ENCODE measurements at regions not wholly inside any gene's neighbourhood (a gene's known extent, or its start where the extent isn't known, plus 50 kb on each side); places are given as distances from the start of the nearest gene placed in this dataset.

GRCh38 chr3:64289622-64290021 is 64.4 kb upstream of the PRICKLE2 start:
- ATAC-seq: no peak
- H3K79me2 ChIP-seq (ENCODE audit: insufficient read depth, low read length): no peaks in the 10 kb centered on the region
- POLR2A ChIA-PET: no interaction called here
- peaks cover 0 to 9% of the 10 kb centered on the region in 2 experiments; a peak in 1 of 4 replicates for H3K4me1 ChIP-seq (ENCODE audit: control insufficient read depth in 1 of 2, insufficient read depth in 2 of 2, low read length in 2 of 2)
- H3K27ac ChIP-seq (ENCODE audit: low read depth, low read length): no peak overlapping the region
- RAD21 ChIA-PET (ENCODE audit: low non-redundant PET in 1 of 2, low total read pairs in 2 of 2, uncharacterized antibody in 2 of 2, unreplicated experiment in 2 of 2): no interaction called here
- no peaks in the 10 kb centered on the region for H3K36me3 ChIP-seq (ENCODE audit: control insufficient read depth in 1 of 2, insufficient read depth in 2 of 2, low read length in 2 of 2)
- intact Hi-C loops (cut with micrococcal nuclease): no loop called here
- no peak overlapping the region for H2AFZ ChIP-seq (ENCODE audit: low read depth, low read length, poor library complexity, severe bottlenecking)
- CTCF ChIA-PET: no interaction called here
- no peaks in the 10 kb centered on the region for H3K27me3 ChIP-seq (ENCODE audit: insufficient read depth, low read length)
- DNase-seq (ENCODE audit: low read depth, low spot score): no peak
- H3K9me2 ChIP-seq (ENCODE audit: insufficient read depth): no peaks in the 10 kb centered on the region
- H3K9me3 ChIP-seq (ENCODE audit: control insufficient read depth in 1 of 2, insufficient read depth in 1 of 2, low read depth in 1 of 2, low read length in 2 of 2): no peaks in the 10 kb centered on the region
- no peak overlapping the region for H3K4me2 ChIP-seq (ENCODE audit: low read length)
- BruUV-seq (replicated peaks): no TSS peak
- no peak for TF ChIP-seq POLR2AphosphoS5 (IDR thresholded peaks at IDR 0.05; ENCODE audit: low read depth, low read length)
- TF ChIP-seq SRF (IDR thresholded peaks at IDR 0.05; ENCODE audit: low read depth): no peak
- TF ChIP-seq SP1 (IDR thresholded peaks at IDR 0.05; ENCODE audit: low read depth): no peak
- no peak for TF ChIP-seq FOSL1 (IDR thresholded peaks at IDR 0.05; ENCODE audit: low read depth)
- TF ChIP-seq JUND (IDR thresholded peaks at IDR 0.05): no peak
- no peak for TF ChIP-seq YY1 (IDR thresholded peaks at IDR 0.05; ENCODE audit: extremely low read depth, insufficient replicate concordance, low read depth, low read length)
- no peak for TF ChIP-seq CTCF (IDR thresholded peaks at IDR 0.05 in 2 of 3, conservative IDR thresholded peaks at IDR 0.05 in 1 of 3; ENCODE audit: borderline replicate concordance in 1 of 3, insufficient read depth in 1 of 3, low read depth in 2 of 3, low read length in 2 of 3)
- no peak for TF ChIP-seq RAD21 (IDR thresholded peaks at IDR 0.05; ENCODE audit: low read depth)
- no peak for TF ChIP-seq TCF7L2 (IDR thresholded peaks at IDR 0.05; ENCODE audit: borderline replicate concordance, extremely low read depth, insufficient read depth, insufficient read length)
- no peak for TF ChIP-seq ELF1 (IDR thresholded peaks at IDR 0.05; ENCODE audit: borderline replicate concordance, low read depth)
- TF ChIP-seq CBX3 (IDR thresholded peaks at IDR 0.05; ENCODE audit: low read depth): no peak
- TF ChIP-seq ZFX (IDR thresholded peaks at IDR 0.05): no peak
- TF ChIP-seq MAX (IDR thresholded peaks at IDR 0.05): no peak
- no peak for TF ChIP-seq CEBPB (IDR thresholded peaks at IDR 0.05; ENCODE audit: low read depth)
- no peak for TF ChIP-seq ZBTB33 (IDR thresholded peaks at IDR 0.05; ENCODE audit: extremely low read depth, insufficient replicate concordance, low read length)
- no peak for TF ChIP-seq EGR1 (IDR thresholded peaks at IDR 0.05; ENCODE audit: low read depth)
- no peak for TF ChIP-seq EZH2phosphoT487 (IDR thresholded peaks at IDR 0.05; ENCODE audit: borderline replicate concordance)
- no peak for TF ChIP-seq POLR2A (IDR thresholded peaks at IDR 0.05; ENCODE audit: borderline replicate concordance, extremely low read depth, insufficient read depth, insufficient read length)
- TF ChIP-seq REST (IDR thresholded peaks at IDR 0.05; ENCODE audit: low read depth): no peak
- no peak for TF ChIP-seq ZNF274 (IDR thresholded peaks at IDR 0.05; ENCODE audit: low read depth, low read length)
- no peak overlapping the region for H3K4me3 ChIP-seq (replicated peaks in 1 of 2; ENCODE audit: low read depth in 1 of 2, low read length in 2 of 2)
- no peak overlapping the region for H3K9ac ChIP-seq (ENCODE audit: low read length)
- no peaks in the 10 kb centered on the region for H4K20me1 ChIP-seq (ENCODE audit: insufficient read depth)
